ENCODE measurements at regions not wholly inside any gene's neighbourhood (a gene's known extent, or its start where the extent isn't known, plus 50 kb on each side); places are given as distances from the start of the nearest gene placed in this dataset.

GRCh38 chr12:115898670-115899069 is 378.8 kb downstream of the MED13L start:
- no peak for DNase-seq (ENCODE audit: low read depth)
- H3K4me3 ChIP-seq (ENCODE audit: control insufficient read depth, low read depth, low read length): no peak overlapping the region
- peak; percentile 26 for TF ChIP-seq CTCF (IDR thresholded peaks at IDR 0.05; ENCODE audit: control insufficient read depth, insufficient read depth, low read depth, low read length, missing control alignments)

- DNase-seq (ENCODE audit: low read depth): peak; percentile 11
- no peak for TF ChIP-seq CTCF (IDR thresholded peaks at IDR 0.05; ENCODE audit: control insufficient read depth, insufficient read depth, low read depth, low read length, missing control alignments)
Observed at GRCh38 chr12:115897729-115898128, 379.8 kb downstream of the MED13L start.

GRCh38 chr12:115895247-115895646 is 382.2 kb downstream of the MED13L start:
- peak; percentile 41 for TF ChIP-seq CTCF (IDR thresholded peaks at IDR 0.05; ENCODE audit: control insufficient read depth, insufficient read depth, low read depth, low read length, missing control alignments)
- no peak for DNase-seq (ENCODE audit: low read depth)
- H3K4me3 ChIP-seq (ENCODE audit: control insufficient read depth, low read depth, low read length): no peak overlapping the region

More at GRCh38 chr12:115897729-115898128, 379.8 kb downstream of the MED13L start:
- no peak overlapping the region for H3K4me3 ChIP-seq (ENCODE audit: control insufficient read depth, low read depth, low read length)

- TF ChIP-seq CTCF (IDR thresholded peaks at IDR 0.05; ENCODE audit: control insufficient read depth, insufficient read depth, low read depth, low read length, missing control alignments): no peak
- H3K4me3 ChIP-seq (ENCODE audit: control insufficient read depth, low read depth, low read length): no peak overlapping the region
- no peak for DNase-seq (ENCODE audit: low read depth)
Observed at GRCh38 chr12:115891556-115892164, 385.8 kb downstream of the MED13L start.

- TF ChIP-seq CTCF (IDR thresholded peaks at IDR 0.05; ENCODE audit: control insufficient read depth, insufficient read depth, low read depth, low read length, missing control alignments): no peak
- no peak overlapping the region for H3K4me3 ChIP-seq (ENCODE audit: control insufficient read depth, low read depth, low read length)
- DNase-seq (ENCODE audit: low read depth): no peak
Observed at GRCh38 chr12:115886666-115887065, 390.8 kb downstream of the MED13L start.

GRCh38 chr12:115885040-115885690 is 392.3 kb downstream of the MED13L start:
- DNase-seq (ENCODE audit: low read depth): no peak
- no peak overlapping the region for H3K4me3 ChIP-seq (ENCODE audit: control insufficient read depth, low read depth, low read length)
- TF ChIP-seq CTCF (IDR thresholded peaks at IDR 0.05; ENCODE audit: control insufficient read depth, insufficient read depth, low read depth, low read length, missing control alignments): no peak
